ENCODE measurements at regions not wholly inside any gene's neighbourhood (a gene's known extent, or its start where the extent isn't known, plus 50 kb on each side); places are given as distances from the start of the nearest gene placed in this dataset.

- H3K27ac Mint-ChIP-seq, result no peak overlapping the region
- CTCF ChIA-PET, result no interaction called here
- DNase-seq (no peak), ATAC-seq (no peak)
- H3K4me1 Mint-ChIP-seq, result no peaks in the 10 kb centered on the region
- no peaks in the 10 kb centered on the region for H3K9me3 Mint-ChIP-seq (ENCODE audit: low read depth)
- H3K4me3 Mint-ChIP-seq, result no peak overlapping the region
- no peaks in the 10 kb centered on the region for H3K27me3 Mint-ChIP-seq
- no peaks in the 10 kb centered on the region for H3K36me3 Mint-ChIP-seq
These were observed 196.3 kb upstream of the KLF4 start for GRCh38 chr9:107685901-107686300.

GRCh38 chr9:107685376-107685775 lies 195.8 kb upstream of the KLF4 start:
- H3K36me3 Mint-ChIP-seq, result no peaks in the 10 kb centered on the region
- DNase-seq (no peak), ATAC-seq (no peak)
- H3K27me3 Mint-ChIP-seq, result no peaks in the 10 kb centered on the region
- CTCF ChIA-PET, result no interaction called here
- no peak overlapping the region for H3K27ac Mint-ChIP-seq
- H3K4me1 Mint-ChIP-seq, result no peaks in the 10 kb centered on the region
- H3K9me3 Mint-ChIP-seq (ENCODE audit: low read depth), result no peaks in the 10 kb centered on the region
- no peak overlapping the region for H3K4me3 Mint-ChIP-seq

- H3K27ac Mint-ChIP-seq, result no peak overlapping the region
- no peaks in the 10 kb centered on the region for H3K4me1 Mint-ChIP-seq
- no peak for ATAC-seq
- H3K9me3 Mint-ChIP-seq (ENCODE audit: low read depth), result no peaks in the 10 kb centered on the region
- H3K36me3 Mint-ChIP-seq, result no peaks in the 10 kb centered on the region
- H3K27me3 Mint-ChIP-seq, result no peaks in the 10 kb centered on the region
- no peak for DNase-seq
- no peak overlapping the region for H3K4me3 Mint-ChIP-seq
- CTCF ChIA-PET, result interaction anchor here (0.6 kb wide), 1 partner anchor 90 kb away, joined by 3 read pairs; no protein-coding TSS in a partner anchor
These were observed 194.7 kb upstream of the KLF4 start for GRCh38 chr9:107684224-107684623.

GRCh38 chr9:107683566-107683965 lies 194.0 kb upstream of the KLF4 start:
- Mint-ChIP-seq H3K4me1 (no peaks in the 10 kb centered on the region), H3K27me3 (no peaks in the 10 kb centered on the region), H3K9me3 (ENCODE audit: low read depth) (no peaks in the 10 kb centered on the region), H3K27ac (no peak overlapping the region), H3K36me3 (no peaks in the 10 kb centered on the region), H3K4me3 (no peak overlapping the region)
- DNase-seq (no peak), ATAC-seq (no peak)
- CTCF ChIA-PET, result interaction anchor here (0.6 kb wide), 1 partner anchor 89 kb away, joined by 3 read pairs; no protein-coding TSS in a partner anchor

GRCh38 chr9:107681988-107682387 lies 192.4 kb upstream of the KLF4 start:
- no peak overlapping the region for H3K27ac Mint-ChIP-seq
- H3K36me3 Mint-ChIP-seq, result no peaks in the 10 kb centered on the region
- no peaks in the 10 kb centered on the region for H3K4me1 Mint-ChIP-seq
- DNase-seq (no peak), ATAC-seq (no peak)
- no peaks in the 10 kb centered on the region for H3K27me3 Mint-ChIP-seq
- H3K4me3 Mint-ChIP-seq, result no peak overlapping the region
- CTCF ChIA-PET, result no interaction called here
- H3K9me3 Mint-ChIP-seq (ENCODE audit: low read depth), result no peaks in the 10 kb centered on the region

- CTCF ChIA-PET, result no interaction called here
- Mint-ChIP-seq H3K9me3 (ENCODE audit: low read depth) (no peaks in the 10 kb centered on the region), H3K27ac (no peak overlapping the region), H3K4me3 (no peak overlapping the region), H3K4me1 (no peaks in the 10 kb centered on the region), H3K36me3 (no peaks in the 10 kb centered on the region), H3K27me3 (no peaks in the 10 kb centered on the region)
- DNase-seq (no peak), ATAC-seq (no peak)
These were observed 186.0 kb upstream of the KLF4 start for GRCh38 chr9:107675351-107676259.

- CTCF ChIA-PET, result no interaction called here
- DNase-seq, result no peak
These were observed 185.2 kb upstream of the KLF4 start for GRCh38 chr9:107674721-107675277.

GRCh38 chr9:107673861-107674720 lies 184.5 kb upstream of the KLF4 start:
- CTCF ChIA-PET, result interaction anchor here (0.6 kb wide), 1 partner anchor 103 kb away, joined by 3 read pairs; no protein-coding TSS in a partner anchor
- Mint-ChIP-seq H3K9me3 (ENCODE audit: low read depth) (no peaks in the 10 kb centered on the region), H3K4me3 (no peak overlapping the region), H3K4me1 (no peaks in the 10 kb centered on the region), H3K27ac (no peak overlapping the region), H3K36me3 (no peaks in the 10 kb centered on the region), H3K27me3 (no peaks in the 10 kb centered on the region)
- ATAC-seq (no peak), DNase-seq (no peak)

More at GRCh38 chr9:107674721-107675277, 185.2 kb upstream of the KLF4 start:
- no peak overlapping the region for H3K4me3 Mint-ChIP-seq
- H3K27ac Mint-ChIP-seq, result no peak overlapping the region
- H3K27me3 Mint-ChIP-seq, result no peaks in the 10 kb centered on the region
- no peaks in the 10 kb centered on the region for H3K9me3 Mint-ChIP-seq (ENCODE audit: low read depth)
- no peak for ATAC-seq
- H3K4me1 Mint-ChIP-seq, result no peaks in the 10 kb centered on the region
- H3K36me3 Mint-ChIP-seq, result no peaks in the 10 kb centered on the region

GRCh38 chr9:107671588-107671987 lies 182.0 kb upstream of the KLF4 start:
- H3K4me3 Mint-ChIP-seq, result no peak overlapping the region
- DNase-seq (no peak), ATAC-seq (no peak)
- H3K9me3 Mint-ChIP-seq (ENCODE audit: low read depth), result no peaks in the 10 kb centered on the region
- no peak overlapping the region for H3K27ac Mint-ChIP-seq
- H3K36me3 Mint-ChIP-seq, result no peaks in the 10 kb centered on the region
- CTCF ChIA-PET, result no interaction called here
- H3K4me1 Mint-ChIP-seq, result no peaks in the 10 kb centered on the region
- H3K27me3 Mint-ChIP-seq, result no peaks in the 10 kb centered on the region

GRCh38 chr9:107669422-107669821 lies 179.9 kb upstream of the KLF4 start:
- H3K9me3 Mint-ChIP-seq (ENCODE audit: low read depth), result no peaks in the 10 kb centered on the region
- no peak overlapping the region for H3K27ac Mint-ChIP-seq
- no peak overlapping the region for H3K4me3 Mint-ChIP-seq
- no peaks in the 10 kb centered on the region for H3K27me3 Mint-ChIP-seq
- CTCF ChIA-PET, result no interaction called here
- ATAC-seq, result no peak
- no peaks in the 10 kb centered on the region for H3K4me1 Mint-ChIP-seq
- no peak for DNase-seq
- no peaks in the 10 kb centered on the region for H3K36me3 Mint-ChIP-seq

- Mint-ChIP-seq H3K4me3 (no peak overlapping the region), H3K36me3 (no peaks in the 10 kb centered on the region), H3K4me1 (no peaks in the 10 kb centered on the region), H3K27ac (no peak overlapping the region), H3K9me3 (ENCODE audit: low read depth) (no peaks in the 10 kb centered on the region), H3K27me3 (no peaks in the 10 kb centered on the region)
- CTCF ChIA-PET, result no interaction called here
- no peak for DNase-seq
- ATAC-seq, result no peak
These were observed 177.9 kb upstream of the KLF4 start for GRCh38 chr9:107667231-107668070.

GRCh38 chr9:107665057-107665456 lies 175.5 kb upstream of the KLF4 start:
- DNase-seq (no peak), ATAC-seq (no peak)
- Mint-ChIP-seq H3K9me3 (ENCODE audit: low read depth) (no peaks in the 10 kb centered on the region), H3K27ac (no peak overlapping the region), H3K27me3 (no peaks in the 10 kb centered on the region), H3K4me1 (no peaks in the 10 kb centered on the region), H3K36me3 (no peaks in the 10 kb centered on the region), H3K4me3 (no peak overlapping the region)
- CTCF ChIA-PET, result no interaction called here

GRCh38 chr9:107660976-107661375 lies 171.4 kb upstream of the KLF4 start:
- H3K4me1 Mint-ChIP-seq, result no peaks in the 10 kb centered on the region
- no peaks in the 10 kb centered on the region for H3K36me3 Mint-ChIP-seq
- H3K27ac Mint-ChIP-seq, result no peak overlapping the region
- H3K4me3 Mint-ChIP-seq, result no peak overlapping the region
- no peak for DNase-seq
- no peaks in the 10 kb centered on the region for H3K9me3 Mint-ChIP-seq (ENCODE audit: low read depth)
- CTCF ChIA-PET, result no interaction called here
- ATAC-seq, result no peak
- no peaks in the 10 kb centered on the region for H3K27me3 Mint-ChIP-seq
